Neuronal stem cell (in vitro differentiated cells): ENCODE measurements at regions not wholly inside any gene's neighbourhood (a gene's known extent, or its start where the extent isn't known, plus 50 kb on each side); places are given as distances from the start of the nearest gene placed in this dataset.

ENCODE experiments used
- DNase-seq: peaks from one replicate; pipeline ENCODE4 v3.0.0-alpha.2; 2013; ENCODE audit warnings: low spot score
- H2AFZ ChIP-seq: one replicate; pipeline ENCODE4 v1.6.1; 2013; ENCODE audit warnings: mild to moderate bottlenecking, low read length, inconsistent platforms
- H2AK5ac ChIP-seq: 2 replicates; pipeline ENCODE4 v1.6.1; 2013; ENCODE audit warnings: low read depth, mild to moderate bottlenecking, inconsistent platforms, low read length, moderate library complexity, mixed read lengths
- H2BK120ac ChIP-seq: 2 replicates; pipeline ENCODE4 v1.6.1; 2013; ENCODE audit warnings: low read depth, mild to moderate bottlenecking, inconsistent platforms, low read length, moderate library complexity, mixed read lengths
- H2BK12ac ChIP-seq: one replicate; pipeline ENCODE4 v1.6.1; 2013; ENCODE audit warnings: low read length, inconsistent platforms
- H2BK15ac ChIP-seq: 2 replicates; pipeline ENCODE4 v1.6.1; 2013; ENCODE audit warnings: mild to moderate bottlenecking, low read length, inconsistent platforms, mixed read lengths
- H2BK5ac ChIP-seq: one replicate; pipeline ENCODE4 v1.6.1; 2013; ENCODE audit warnings: inconsistent platforms, mild to moderate bottlenecking, low read length, moderate library complexity
- H3K14ac ChIP-seq: one replicate; pipeline ENCODE4 v1.6.1; 2013; ENCODE audit warnings: low read length, inconsistent platforms
- H3K18ac ChIP-seq: 2 replicates; pipeline ENCODE4 v1.6.1; 2013; ENCODE audit warnings: low read length, inconsistent platforms
- H3K23ac ChIP-seq: 2 replicates; pipeline ENCODE4 v1.6.1; 2013; ENCODE audit warnings: low read depth, mild to moderate bottlenecking, mixed read lengths, low read length, inconsistent platforms; ENCODE audit not compliant: poor library complexity
- H3K27ac ChIP-seq: replicated peaks from 3 replicates; pipeline ENCODE4 v1.5.1; 2013; ENCODE audit warnings: low read length, inconsistent platforms
- H3K27me3 ChIP-seq, 3 experiments: 2 replicates each; pipeline ENCODE4 v1.6.1; 2013; ENCODE audit warnings: low read length in 3 of 3, mild to moderate bottlenecking in 2 of 3, inconsistent platforms in 1 of 3, low read depth in 1 of 3, mixed read lengths in 1 of 3, moderate library complexity in 1 of 3; ENCODE audit not compliant: control insufficient read depth in 3 of 3, insufficient read depth in 3 of 3
- H3K36me3 ChIP-seq, 2 donors: replicated peaks in 1 of 2; 2 replicates each; pipeline ENCODE4 v1.6.1; 2013; ENCODE audit warnings: low read length in 2 of 2; ENCODE audit not compliant: control insufficient read depth in 2 of 2, insufficient read depth in 2 of 2
- H3K4ac ChIP-seq: 2 replicates; pipeline ENCODE4 v1.6.1; 2013; ENCODE audit warnings: inconsistent platforms, mild to moderate bottlenecking, low read length, moderate library complexity
- H3K4me1 ChIP-seq, 2 donors: 1 replicate in 1 of 2; 2 replicates in 1 of 2; pipeline ENCODE4 v1.6.1; 2013; ENCODE audit warnings: low read length in 2 of 2, low read depth in 1 of 2; ENCODE audit not compliant: control insufficient read depth in 2 of 2, insufficient read depth in 1 of 2
- H3K4me2 ChIP-seq: one replicate; pipeline ENCODE4 v1.6.1; 2013; ENCODE audit warnings: mild to moderate bottlenecking, low read length, inconsistent platforms; ENCODE audit not compliant: insufficient read depth, poor library complexity, severe bottlenecking
- H3K4me3 ChIP-seq, 2 donors: 2 replicates each; pipeline ENCODE4 v1.5.1; 2013; ENCODE audit warnings: low read length in 2 of 2, mild to moderate bottlenecking in 2 of 2, inconsistent platforms in 1 of 2, moderate library complexity in 1 of 2
- H3K79me1 ChIP-seq: one replicate; pipeline ENCODE4 v1.6.1; 2013; ENCODE audit warnings: low read depth, mild to moderate bottlenecking, inconsistent platforms, low read length, moderate library complexity
- H3K9ac ChIP-seq: one replicate; pipeline ENCODE4 v1.6.1; 2013; ENCODE audit warnings: mild to moderate bottlenecking, low read depth, low read length, inconsistent platforms; ENCODE audit not compliant: poor library complexity
- H3K9me3 ChIP-seq, 2 donors: replicated peaks in 1 of 2; 2 replicates each; pipeline versions ENCODE3 to v1.6.1; 2013; ENCODE audit warnings: low read length in 2 of 2, mild to moderate bottlenecking in 2 of 2, inconsistent platforms in 1 of 2, low read depth in 1 of 2, mixed read lengths in 1 of 2, moderate library complexity in 1 of 2; ENCODE audit not compliant: control insufficient read depth in 2 of 2, insufficient read depth in 1 of 2
- H4K8ac ChIP-seq: one replicate; pipeline ENCODE4 v1.6.1; 2013; ENCODE audit warnings: low read depth, mild to moderate bottlenecking, inconsistent platforms, low read length, moderate library complexity
- H4K91ac ChIP-seq: one replicate; pipeline ENCODE4 v1.6.1; 2013; ENCODE audit warnings: low read length, low read depth, mild to moderate bottlenecking, inconsistent platforms; ENCODE audit not compliant: poor library complexity
- WGBS, 2 donors: extraction: QIAGEN DNeasy Blood & Tissue Kit; methylation state at CpG; one replicate each; pipeline ENCODE4 v1.1.7; 2013; ENCODE audit warnings: missing lambda C conversion rate in 2 of 2, mixed read lengths in 1 of 2; ENCODE audit not compliant: insufficient read length in 2 of 2, insufficient replicate concordance in 1 of 2; ENCODE audit errors: extremely low coverage in 2 of 2; 5-methylcytosine and 5-hydroxymethylcytosine counted together

GRCh38 chr9:108012886-108013665 is 523.5 kb upstream of the KLF4 start:
- Histone ChIP-seq H3K9ac (no peak overlapping the region), H4K8ac (no peak overlapping the region), H3K23ac (no peak overlapping the region), H3K79me1 (no peaks in the 10 kb centered on the region), H2BK12ac (no peak overlapping the region), H3K4ac (no peak overlapping the region), H2BK5ac (no peak overlapping the region), H3K27ac (no peak overlapping the region), H2AK5ac (no peak overlapping the region), H3K27me3 (no peaks in the 10 kb centered on the region), H3K36me3 (no peaks in the 10 kb centered on the region), H2AFZ (no peak overlapping the region), H2BK120ac (no peak overlapping the region), H3K4me3 (no peak overlapping the region), H3K14ac (no peak overlapping the region), H3K18ac (no peak overlapping the region), H4K91ac (no peak overlapping the region), H3K4me2 (no peak overlapping the region), H2BK15ac (no peak overlapping the region), H3K4me1 (peaks cover 0 to 4% of the 10 kb centered on the region in 2 donors), H3K9me3 (no peaks in the 10 kb centered on the region)
- WGBS, 2 donors, result no CpG with 5 or more reads among the region's 3 CpGs
- no peak for DNase-seq

DNA sequence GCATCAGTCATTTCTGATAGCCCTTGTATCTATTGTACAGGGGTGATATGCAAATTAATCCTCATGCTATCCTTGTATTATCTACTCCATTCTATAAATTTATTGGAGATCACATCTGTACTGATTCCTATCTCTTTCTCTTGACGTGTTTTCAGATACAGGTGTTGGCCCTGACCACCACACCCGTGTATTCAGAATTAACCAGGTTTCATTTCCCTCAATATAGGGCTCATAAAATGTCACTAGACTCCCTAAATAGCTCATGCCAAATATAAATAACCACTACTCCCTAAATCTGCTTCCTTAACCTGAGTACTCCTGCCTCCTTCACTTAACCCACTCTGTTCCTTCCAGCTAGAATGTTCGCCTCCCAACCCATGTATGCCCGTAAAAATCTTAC is 522.8 kb upstream of the KLF4 start:
- WGBS, 2 donors, result no CpG with 5 or more reads among the region's 4 CpGs
- no peak overlapping the region for H3K27ac ChIP-seq

DNA sequence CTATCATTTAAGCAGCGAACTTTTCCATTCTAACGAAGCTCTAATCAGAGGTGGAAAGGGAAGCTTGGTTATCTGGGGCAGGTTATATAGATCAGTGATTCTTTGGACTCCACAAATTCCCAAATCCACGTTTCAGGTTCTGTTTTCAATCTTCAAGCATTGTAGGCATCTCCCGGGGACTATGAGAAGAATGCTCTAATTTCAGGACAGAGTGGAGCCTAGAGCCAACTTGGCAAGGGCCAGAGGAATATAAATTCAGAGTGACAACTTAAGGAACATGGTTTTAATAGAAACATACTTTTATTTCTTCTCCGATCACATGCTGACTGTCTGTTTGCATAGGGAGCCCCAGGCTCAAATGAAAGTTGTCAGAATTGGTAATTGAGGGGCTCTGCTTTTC is 514.0 kb upstream of the KLF4 start:
- Histone ChIP-seq H3K23ac (no peak overlapping the region), H3K4me2 (no peak overlapping the region)

More for the DNA sequence above, 522.8 kb upstream of the KLF4 start:
- Histone ChIP-seq H3K36me3 (no peaks in the 10 kb centered on the region), H3K4ac (no peak overlapping the region), H3K14ac (no peak overlapping the region), H2BK12ac (no peak overlapping the region), H4K91ac (no peak overlapping the region), H3K27me3 (no peaks in the 10 kb centered on the region), H3K23ac (no peak overlapping the region), H2BK5ac (no peak overlapping the region), H3K9ac (no peak overlapping the region), H3K4me1 (peaks cover 0 to under 1% of the 10 kb centered on the region in 2 donors), H3K4me3 (no peak overlapping the region), H2BK15ac (no peak overlapping the region), H3K18ac (no peak overlapping the region), H2AFZ (no peak overlapping the region), H2BK120ac (no peak overlapping the region), H3K9me3 (no peaks in the 10 kb centered on the region), H2AK5ac (no peak overlapping the region), H4K8ac (no peak overlapping the region), H3K79me1 (no peaks in the 10 kb centered on the region), H3K4me2 (no peak overlapping the region)
- DNase-seq, result no peak

GRCh38 chr9:108002371-108002956 is 512.9 kb upstream of the KLF4 start:
- WGBS, 2 donors, result no CpG with 5 or more reads among the region's 15 CpGs
- Histone ChIP-seq H2BK120ac (no peak overlapping the region), H2BK5ac (no peak overlapping the region), H3K23ac (no peak overlapping the region), H3K4me1 (peaks cover 0 to 7% of the 10 kb centered on the region in 2 donors), H3K27ac (no peak overlapping the region), H3K79me1 (no peaks in the 10 kb centered on the region), H3K9me3 (no peaks in the 10 kb centered on the region), H4K8ac (no peak overlapping the region), H2BK15ac (no peak overlapping the region), H2AK5ac (no peak overlapping the region), H3K9ac (no peak overlapping the region), H3K4me2 (no peak overlapping the region), H3K18ac (no peak overlapping the region), H3K4me3 (no peak overlapping the region), H3K27me3 (no peaks in the 10 kb centered on the region), H3K14ac (no peak overlapping the region), H4K91ac (no peak overlapping the region), H2AFZ (no peak overlapping the region), H2BK12ac (no peak overlapping the region), H3K4ac (no peak overlapping the region), H3K36me3 (no peaks in the 10 kb centered on the region)
- DNase-seq, result no peak

More for the DNA sequence above, 514.0 kb upstream of the KLF4 start:
- no peaks in the 10 kb centered on the region for H3K36me3 ChIP-seq
- H2BK120ac ChIP-seq, result no peak overlapping the region
- H3K27ac ChIP-seq, result no peak overlapping the region
- no peaks in the 10 kb centered on the region for H3K27me3 ChIP-seq
- H3K9ac ChIP-seq, result no peak overlapping the region
- H2BK12ac ChIP-seq, result no peak overlapping the region
- H3K14ac ChIP-seq, result no peak overlapping the region
- no peak overlapping the region for H2BK5ac ChIP-seq
- H3K18ac ChIP-seq, result no peak overlapping the region
- H3K79me1 ChIP-seq, result no peaks in the 10 kb centered on the region
- H3K9me3 ChIP-seq, result no peaks in the 10 kb centered on the region
- H4K91ac ChIP-seq, result no peak overlapping the region
- no peak overlapping the region for H3K4ac ChIP-seq
- no peak overlapping the region for H2BK15ac ChIP-seq
- WGBS, 2 donors, result no CpG with 5 or more reads among the region's 5 CpGs
- no peak overlapping the region for H4K8ac ChIP-seq
- peaks cover 0 to 7% of the 10 kb centered on the region in 2 donors for H3K4me1 ChIP-seq
- no peak overlapping the region for H3K4me3 ChIP-seq
- H2AK5ac ChIP-seq, result no peak overlapping the region
- H2AFZ ChIP-seq, result no peak overlapping the region
- no peak for DNase-seq
